Small intestine (tissue), 7 donors: ENCODE measurements at regions not wholly inside any gene's neighbourhood (a gene's known extent, or its start where the extent isn't known, plus 50 kb on each side); places are given as distances from the start of the nearest gene placed in this dataset.

ENCODE experiments used
- DNase-seq, 2 donors: peaks; one replicate each; pipeline versions ENCODE4 v3.0.0 to v3.0.0-alpha.2; 2013
- FAIRE-seq: peaks from 2 replicates; lab custom pipeline; 2012; peaks lifted over from hg19 to GRCh38; lab: Jason Lieb, UNC
- H3K27ac ChIP-seq, 3 donors: one replicate each; pipeline ENCODE4 v1.5.1; 2013; ENCODE audit warnings: low read length in 2 of 3, mild to moderate bottlenecking in 2 of 3, control low read depth in 1 of 3, inconsistent platforms in 1 of 3, low read depth in 1 of 3, moderate library complexity in 1 of 3
- H3K27me3 ChIP-seq, 3 donors: one replicate each; pipeline ENCODE4 v1.6.1; 2013; ENCODE audit warnings: low read length in 3 of 3, inconsistent platforms in 1 of 3; ENCODE audit not compliant: control insufficient read depth in 3 of 3, insufficient read depth in 3 of 3
- H3K36me3 ChIP-seq, 3 donors: one replicate each; pipeline ENCODE4 v1.6.1; 2013; ENCODE audit warnings: low read length in 3 of 3, inconsistent platforms in 1 of 3, low read depth in 1 of 3, mild to moderate bottlenecking in 1 of 3, moderate library complexity in 1 of 3; ENCODE audit not compliant: control insufficient read depth in 3 of 3, insufficient read depth in 2 of 3
- H3K4me1 ChIP-seq, 3 donors: one replicate each; pipeline ENCODE4 v1.6.1; 2013; ENCODE audit warnings: low read length in 2 of 3, inconsistent platforms in 1 of 3, low read depth in 1 of 3, mild to moderate bottlenecking in 1 of 3, moderate library complexity in 1 of 3; ENCODE audit not compliant: control insufficient read depth in 3 of 3, insufficient read depth in 2 of 3
- H3K4me3 ChIP-seq, 3 donors: one replicate each; pipeline ENCODE4 v1.5.1; 2013; ENCODE audit warnings: low read length in 3 of 3, control low read depth in 1 of 3, inconsistent platforms in 1 of 3, low read depth in 1 of 3, mild to moderate bottlenecking in 1 of 3, moderate library complexity in 1 of 3
- H3K9me3 ChIP-seq, 2 donors: one replicate each; pipeline ENCODE4 v1.6.1; 2013; ENCODE audit warnings: low read depth in 1 of 2, low read length in 1 of 2; ENCODE audit not compliant: control insufficient read depth in 2 of 2, insufficient read depth in 1 of 2
- WGBS, 3 donors: extraction: QIAGEN DNeasy Blood & Tissue Kit; methylation state at CpG; one replicate each; pipeline ENCODE4 v1.1.7; 2013; 5-methylcytosine and 5-hydroxymethylcytosine counted together
- donor health status: healthy with polysubstance abuse.
- donor health status: control.
- donor health status: control.
- donor health status: Bipolar disorder and iron deficiency.
- donor health status: healthy.

GRCh38 chr22:47301820-47302475 lies 539.5 kb downstream of the TBC1D22A start:
- DNase-seq: no peak
- Histone ChIP-seq H3K27ac (no peak overlapping the region), H3K36me3 (no peaks in the 10 kb centered on the region), H3K27me3 (no peaks in the 10 kb centered on the region), H3K9me3 (no peaks in the 10 kb centered on the region), H3K4me3 (no peak overlapping the region), H3K4me1 (no peaks in the 10 kb centered on the region)
- WGBS, 3 donors: 61 to 68% (median 65%) methylated on average over 13 of the region's 13 CpGs
- FAIRE-seq: no peak

- Histone ChIP-seq H3K27me3 (no peaks in the 10 kb centered on the region), H3K4me3 (no peak overlapping the region), H3K4me1 (no peaks in the 10 kb centered on the region), H3K9me3 (no peaks in the 10 kb centered on the region), H3K36me3 (no peaks in the 10 kb centered on the region), H3K27ac (no peak overlapping the region)
- FAIRE-seq (no peak), DNase-seq (no peak)
- WGBS, 3 donors: 76 to 80% (median 79%) methylated on average over 8 to 11 of the region's 11 CpGs
Observed at GRCh38 chr22:47300698-47301405, 538.4 kb downstream of the TBC1D22A start.

- WGBS, 3 donors: 74 to 83% (median 76%) methylated on average over 21 of the region's 21 CpGs
- Histone ChIP-seq H3K9me3 (no peaks in the 10 kb centered on the region), H3K4me1 (no peaks in the 10 kb centered on the region), H3K27me3 (no peaks in the 10 kb centered on the region), H3K36me3 (no peaks in the 10 kb centered on the region), H3K4me3 (no peak overlapping the region), H3K27ac (no peak overlapping the region)
- FAIRE-seq (no peak), DNase-seq (no peak)
Observed at GRCh38 chr22:47299863-47300697, 537.6 kb downstream of the TBC1D22A start.

GRCh38 chr22:47299211-47299862 lies 536.9 kb downstream of the TBC1D22A start:
- WGBS, 3 donors: 83 to 91% (median 88%) methylated on average over 18 of the region's 18 CpGs
- H3K27me3 ChIP-seq: no peaks in the 10 kb centered on the region
- no peaks in the 10 kb centered on the region for H3K4me1 ChIP-seq
- no peaks in the 10 kb centered on the region for H3K9me3 ChIP-seq
- FAIRE-seq (no peak), DNase-seq (no peak)
- H3K36me3 ChIP-seq: no peaks in the 10 kb centered on the region
- H3K27ac ChIP-seq: no peak overlapping the region
- no peak overlapping the region for H3K4me3 ChIP-seq

GRCh38 chr22:47298017-47298785 lies 535.8 kb downstream of the TBC1D22A start:
- no peak overlapping the region for H3K27ac ChIP-seq
- no peaks in the 10 kb centered on the region for H3K4me1 ChIP-seq
- no peaks in the 10 kb centered on the region for H3K9me3 ChIP-seq
- 83 to 86% (median 83%) methylated on average over 10 of the region's 10 CpGs for WGBS, 3 donors
- no peaks in the 10 kb centered on the region for H3K36me3 ChIP-seq
- DNase-seq (no peak), FAIRE-seq (no peak)
- H3K4me3 ChIP-seq: no peak overlapping the region
- no peaks in the 10 kb centered on the region for H3K27me3 ChIP-seq

GRCh38 chr22:47297261-47298016 lies 535.0 kb downstream of the TBC1D22A start:
- H3K4me3 ChIP-seq: no peak overlapping the region
- whole genome bisulfite sequencing, 3 donors: 78 to 85% (median 81%) methylated on average over 20 of the region's 20 CpGs
- H3K27me3 ChIP-seq: no peaks in the 10 kb centered on the region
- no peak overlapping the region for H3K27ac ChIP-seq
- H3K9me3 ChIP-seq: no peaks in the 10 kb centered on the region
- H3K4me1 ChIP-seq: no peaks in the 10 kb centered on the region
- H3K36me3 ChIP-seq: no peaks in the 10 kb centered on the region
- no peak for DNase-seq
- no peak for FAIRE-seq

- Histone ChIP-seq H3K27me3 (no peaks in the 10 kb centered on the region), H3K27ac (no peak overlapping the region), H3K4me1 (no peaks in the 10 kb centered on the region), H3K4me3 (no peak overlapping the region), H3K9me3 (no peaks in the 10 kb centered on the region), H3K36me3 (no peaks in the 10 kb centered on the region)
- WGBS, 3 donors: 52 to 67% (median 61%) methylated on average over 25 of the region's 25 CpGs
- FAIRE-seq: no peak
- DNase-seq: no peak
Observed at GRCh38 chr22:47296405-47297260, 534.2 kb downstream of the TBC1D22A start.
